Neural cell (in vitro differentiated cells): ENCODE measurements at regions not wholly inside any gene's neighbourhood (a gene's known extent, or its start where the extent isn't known, plus 50 kb on each side); places are given as distances from the start of the nearest gene placed in this dataset.

Source experiments
- CTCF ChIP-seq: fragments of 450-650 bp; IDR thresholded peaks from 2 replicates; pipeline ENCODE4 v1.5.1; 2014; ENCODE audit warnings: antibody characterized with exemption, mild to moderate bottlenecking, moderate library complexity; ENCODE audit not compliant: poor library complexity, severe bottlenecking
- EP300 ChIP-seq: fragments of 450-650 bp; conservative IDR thresholded peaks from 2 replicates; pipeline ENCODE4 v1.6.1; 2014; ENCODE audit warnings: antibody characterized with exemption, mild to moderate bottlenecking, moderate library complexity; ENCODE audit not compliant: poor library complexity, severe bottlenecking
- EZH2 ChIP-seq: fragments of 200-600, 300-800 bp; shearing (Covaris generic), sonication (generic); IDR thresholded peaks from 2 replicates; pipeline ENCODE4 v1.6.1; 2014; ENCODE audit warnings: antibody characterized with exemption, low read length, borderline replicate concordance, mild to moderate bottlenecking; ENCODE audit not compliant: insufficient read depth, poor library complexity, severe bottlenecking
- MXI1 ChIP-seq: fragments of 450-650 bp; conservative IDR thresholded peaks from 2 replicates; pipeline ENCODE4 v1.6.1; 2014; ENCODE audit warnings: antibody characterized with exemption, mild to moderate bottlenecking; ENCODE audit not compliant: poor library complexity, severe bottlenecking

DNA sequence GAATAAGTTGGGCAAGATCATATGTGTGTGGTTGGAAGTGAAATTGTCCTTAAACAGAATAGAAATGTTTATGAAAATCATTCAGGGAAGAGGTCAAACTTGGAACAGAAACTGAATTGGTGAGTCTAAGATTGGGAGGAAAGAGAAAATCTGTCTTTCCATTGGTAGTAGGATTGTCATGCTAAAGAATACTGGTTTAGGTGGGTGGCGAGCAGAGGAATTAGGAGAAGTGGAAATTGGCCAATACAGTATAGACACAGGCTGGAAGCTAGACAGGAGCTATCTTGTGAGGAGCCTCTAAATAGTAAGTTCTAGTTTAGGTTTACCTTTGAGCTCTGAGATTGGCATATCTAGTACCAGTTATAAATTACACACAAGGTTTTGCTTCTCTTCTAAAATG, 80.9 kb upstream of the KYNU start:
- TF ChIP-seq EP300 (no peak), CTCF (no peak), EZH2 (no peak), MXI1 (no peak)
